Stomach (tissue), 4 donors: ENCODE measurements at regions not wholly inside any gene's neighbourhood (a gene's known extent, or its start where the extent isn't known, plus 50 kb on each side); places are given as distances from the start of the nearest gene placed in this dataset.

Experiments used
- EP300 ChIP-seq: sonication (generic); formaldehyde crosslinking; IDR thresholded peaks from one replicate; pipeline ENCODE4 v1.6.1; 2017; ENCODE audit warnings: antibody characterized with exemption
- POLR2A ChIP-seq, 4 donors: fragments of 450-650 bp; IDR thresholded peaks; one replicate each; pipeline ENCODE4 v1.6.1; 2016; ENCODE audit warnings: antibody characterized with exemption in 4 of 4, control low read depth in 2 of 4, mild to moderate bottlenecking in 1 of 4, moderate library complexity in 1 of 4

GRCh38 chr6:3913077-3913957 is 64.1 kb downstream of the FAM50B start:
- TF ChIP-seq POLR2A (IDR thresholded peaks at IDR 0.05) (no peak), EP300 (peak; percentile 18)
